Keratinocyte (primary cell): ENCODE measurements at regions not wholly inside any gene's neighbourhood (a gene's known extent, or its start where the extent isn't known, plus 50 kb on each side); places are given as distances from the start of the nearest gene placed in this dataset.

Source experiments
- DNase-seq: peaks from one replicate; pipeline ENCODE4 v3.0.0-alpha.2; 2011; ENCODE audit warnings: low read depth, missing footprints, low spot score
- FAIRE-seq: peaks from 2 replicates; lab custom pipeline; 2011; peaks lifted over from hg19 to GRCh38; lab: Jason Lieb, UNC
- H2AFZ ChIP-seq: 2 replicates; pipeline ENCODE4 v1.6.0; 2012; ENCODE audit warnings: low read length, control low read depth, inconsistent platforms; ENCODE audit not compliant: control insufficient read depth
- H3K27ac ChIP-seq: 2 replicates; pipeline ENCODE4 v1.5.1; 2011; ENCODE audit warnings: low read length; ENCODE audit not compliant: control insufficient read depth, insufficient read depth
- H3K27me3 ChIP-seq: 3 replicates; pipeline ENCODE4 v1.6.0; 2011; ENCODE audit warnings: low read length; ENCODE audit not compliant: control insufficient read depth, insufficient read depth; ENCODE audit errors: extremely low read depth
- H3K36me3 ChIP-seq, 2 experiments: 2 replicates in 1 of 2; 3 replicates in 1 of 2; pipeline ENCODE4 v1.5.1; 2011; ENCODE audit warnings: low read length in 2 of 2, mild to moderate bottlenecking in 1 of 2; ENCODE audit not compliant: control insufficient read depth in 2 of 2, insufficient read depth in 2 of 2; ENCODE audit errors: extremely low read depth in 1 of 2
- H3K4me1 ChIP-seq: 3 replicates; pipeline ENCODE4 v1.5.1; 2011; ENCODE audit warnings: low read length; ENCODE audit not compliant: control insufficient read depth, insufficient read depth; ENCODE audit errors: extremely low read depth
- H3K4me2 ChIP-seq: 3 replicates; pipeline ENCODE4 v1.6.0; 2011; ENCODE audit warnings: low read depth, low read length; ENCODE audit not compliant: control insufficient read depth, insufficient read depth; ENCODE audit errors: extremely low read depth
- H3K4me3 ChIP-seq, 3 experiments: fragments of 200-600 bp in 1 of 3; sonication (generic) in 1 of 3; 2 replicates in 2 of 3; 3 replicates in 1 of 3; pipeline ENCODE4 v1.5.1; 2011 to 2016; ENCODE audit warnings: low read length in 3 of 3, mild to moderate bottlenecking in 3 of 3, control low read depth in 2 of 3, inconsistent platforms in 1 of 3, low read depth in 1 of 3, mixed read lengths in 1 of 3, mixed run types in 1 of 3, moderate library complexity in 1 of 3; ENCODE audit not compliant: control insufficient read depth in 2 of 3, insufficient read depth in 2 of 3; ENCODE audit errors: extremely low read depth in 1 of 3
- H3K79me2 ChIP-seq: 2 replicates; pipeline ENCODE4 v1.6.0; 2012; ENCODE audit warnings: low read length; ENCODE audit not compliant: control insufficient read depth, insufficient read depth
- H3K9ac ChIP-seq: 3 replicates; pipeline ENCODE4 v1.6.0; 2011; ENCODE audit warnings: low read length; ENCODE audit not compliant: control insufficient read depth, insufficient read depth; ENCODE audit errors: extremely low read depth
- H3K9me1 ChIP-seq: 3 replicates; pipeline ENCODE4 v1.6.0; 2011; ENCODE audit warnings: low read length; ENCODE audit not compliant: control insufficient read depth, insufficient read depth; ENCODE audit errors: extremely low read depth
- H3K9me3 ChIP-seq: 2 replicates; pipeline ENCODE4 v1.5.1; 2012; ENCODE audit warnings: low read depth, low read length; ENCODE audit not compliant: control insufficient read depth
- H4K20me1 ChIP-seq: 3 replicates; pipeline ENCODE4 v1.6.0; 2011; ENCODE audit warnings: low read length; ENCODE audit not compliant: control insufficient read depth, insufficient read depth; ENCODE audit errors: extremely low read depth
- EZH2 ChIP-seq: IDR thresholded peaks from one replicate; pipeline ENCODE4 v1.6.1; 2012; ENCODE audit warnings: inconsistent platforms, mild to moderate bottlenecking, low read length, moderate library complexity
- dilution Hi-C: fragments of 300-500 bp; cut with MboI; formaldehyde crosslinking; loops from one replicate; pipeline ENCODE4 v1.7.0; 2020; ENCODE audit warnings: low sequenced_read_pairs; ENCODE audit not compliant: extremely low pct_ligation_motif_present
- TF ChIP-seq, protein P1 (sequence below), 3 experiments: IDR thresholded peaks in 1 of 3; conservative IDR thresholded peaks in 1 of 3; optimal IDR thresholded peaks in 1 of 3; 2 replicates in 2 of 3; 3 replicates in 1 of 3; pipeline versions ENCODE3 to v1.5.1; 2011; ENCODE audit warnings: low read length in 3 of 3, mild to moderate bottlenecking in 3 of 3, moderate library complexity in 2 of 3, control low read depth in 1 of 3, inconsistent platforms in 1 of 3; ENCODE audit not compliant: insufficient read depth in 2 of 3; ENCODE audit errors: extremely low read depth in 1 of 3

- Histone ChIP-seq H3K27me3 (no peaks in the 10 kb centered on the region), H2AFZ (no peak overlapping the region), H3K79me2 (no peaks in the 10 kb centered on the region), H3K9me1 (no peaks in the 10 kb centered on the region), H4K20me1 (no peaks in the 10 kb centered on the region), H3K4me2 (no peak overlapping the region), H3K27ac (no peak overlapping the region), H3K36me3 (no peaks in the 10 kb centered on the region), H3K9me3 (no peaks in the 10 kb centered on the region), H3K4me3 (no peak overlapping the region), H3K4me1 (no peaks in the 10 kb centered on the region), H3K9ac (no peak overlapping the region)
- FAIRE-seq (no peak), DNase-seq (no peak)
- dilution Hi-C loops: no loop called here
- TF ChIP-seq, protein P1, sequence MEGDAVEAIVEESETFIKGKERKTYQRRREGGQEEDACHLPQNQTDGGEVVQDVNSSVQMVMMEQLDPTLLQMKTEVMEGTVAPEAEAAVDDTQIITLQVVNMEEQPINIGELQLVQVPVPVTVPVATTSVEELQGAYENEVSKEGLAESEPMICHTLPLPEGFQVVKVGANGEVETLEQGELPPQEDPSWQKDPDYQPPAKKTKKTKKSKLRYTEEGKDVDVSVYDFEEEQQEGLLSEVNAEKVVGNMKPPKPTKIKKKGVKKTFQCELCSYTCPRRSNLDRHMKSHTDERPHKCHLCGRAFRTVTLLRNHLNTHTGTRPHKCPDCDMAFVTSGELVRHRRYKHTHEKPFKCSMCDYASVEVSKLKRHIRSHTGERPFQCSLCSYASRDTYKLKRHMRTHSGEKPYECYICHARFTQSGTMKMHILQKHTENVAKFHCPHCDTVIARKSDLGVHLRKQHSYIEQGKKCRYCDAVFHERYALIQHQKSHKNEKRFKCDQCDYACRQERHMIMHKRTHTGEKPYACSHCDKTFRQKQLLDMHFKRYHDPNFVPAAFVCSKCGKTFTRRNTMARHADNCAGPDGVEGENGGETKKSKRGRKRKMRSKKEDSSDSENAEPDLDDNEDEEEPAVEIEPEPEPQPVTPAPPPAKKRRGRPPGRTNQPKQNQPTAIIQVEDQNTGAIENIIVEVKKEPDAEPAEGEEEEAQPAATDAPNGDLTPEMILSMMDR (optimal IDR thresholded peaks at IDR 0.05 in 1 of 3, IDR thresholded peaks at IDR 0.05 in 1 of 3, conservative IDR thresholded peaks at IDR 0.05 in 1 of 3; ENCODE audit: extremely low read depth in 1 of 3, insufficient read depth in 2 of 3, low read length in 3 of 3): no peak
- no peak for TF ChIP-seq EZH2
Observed at GRCh38 chr6:97422171-97422570, 139.2 kb upstream of the MMS22L start.

- Histone ChIP-seq H3K4me3 (no peak overlapping the region), H3K27me3 (no peaks in the 10 kb centered on the region), H3K27ac (no peak overlapping the region), H3K79me2 (no peaks in the 10 kb centered on the region), H3K4me2 (no peak overlapping the region), H3K9me1 (no peaks in the 10 kb centered on the region), H3K4me1 (no peaks in the 10 kb centered on the region), H3K36me3 (no peaks in the 10 kb centered on the region), H3K9me3 (no peaks in the 10 kb centered on the region), H2AFZ (no peak overlapping the region), H3K9ac (no peak overlapping the region), H4K20me1 (no peaks in the 10 kb centered on the region)
- FAIRE-seq (no peak), DNase-seq (no peak)
- dilution Hi-C loops: no loop called here
- TF ChIP-seq, protein P1 (optimal IDR thresholded peaks at IDR 0.05 in 1 of 3, IDR thresholded peaks at IDR 0.05 in 1 of 3, conservative IDR thresholded peaks at IDR 0.05 in 1 of 3; ENCODE audit: extremely low read depth in 1 of 3, insufficient read depth in 2 of 3, low read length in 3 of 3): no peak
- TF ChIP-seq EZH2: no peak
Observed at GRCh38 chr6:97423190-97423589, 140.2 kb upstream of the MMS22L start.
